K562 (cell line): ENCODE measurements at regions not wholly inside any gene's neighbourhood (a gene's known extent, or its start where the extent isn't known, plus 50 kb on each side); places are given as distances from the start of the nearest gene placed in this dataset.
A peak's percentile ranks its signal among the peaks of the same experiment; 100 is the strongest.

ENCODE experiments used
- CBFA2T2 ChIP-seq: fragments of 450-650 bp; conservative IDR thresholded peaks from 2 replicates; pipeline ENCODE4 v1.6.1; 2017; ENCODE audit warnings: mild to moderate bottlenecking
- CBFA2T3 ChIP-seq: fragments of 450-650 bp; IDR thresholded peaks from 2 replicates; pipeline ENCODE4 v1.6.1; 2017
- CC2D1A ChIP-seq: fragments of 450-650 bp; IDR thresholded peaks from 2 replicates; pipeline ENCODE4 v1.6.1; 2017; ENCODE audit warnings: mild to moderate bottlenecking
- CTBP1 ChIP-seq: fragments of 450-650 bp; IDR thresholded peaks from 2 replicates; pipeline ENCODE4 v1.6.1; 2016; ENCODE audit warnings: borderline replicate concordance
- DACH1 ChIP-seq: fragments of 450-650 bp; IDR thresholded peaks from 2 replicates; pipeline ENCODE4 v1.6.1; 2018; ENCODE audit not compliant: partially characterized antibody
- DPF2 ChIP-seq: fragments of 450-650 bp; IDR thresholded peaks from 2 replicates; pipeline ENCODE4 v1.6.1; 2016
- GATA2 ChIP-seq: sonication (generic); formaldehyde crosslinking; IDR thresholded peaks from 2 replicates; pipeline ENCODE4 v1.4.0; 2020; ENCODE audit warnings: mild to moderate bottlenecking, missing genetic modification reagents
- HDAC3 ChIP-seq: fragments of 450-650 bp; IDR thresholded peaks from 2 replicates; pipeline ENCODE4 v1.6.1; 2018; ENCODE audit warnings: borderline replicate concordance, mild to moderate bottlenecking, moderate library complexity; ENCODE audit not compliant: partially characterized antibody
- KDM1A ChIP-seq, 2 experiments: fragments of 450-650 bp; IDR thresholded peaks; 2 replicates each; pipeline ENCODE4 v1.6.1; 2016; ENCODE audit warnings: mild to moderate bottlenecking in 2 of 2
- KLF16 ChIP-seq: IDR thresholded peaks from 2 replicates; pipeline ENCODE4 v1.6.1; 2016; ENCODE audit warnings: antibody characterized with exemption
- MAFG ChIP-seq: fragments of 450-650 bp; conservative IDR thresholded peaks from 2 replicates; pipeline ENCODE4 v1.6.1; 2016; ENCODE audit warnings: missing genetic modification characterization, missing compliant biosample characterization
- MTA2 ChIP-seq: fragments of 450-650 bp; IDR thresholded peaks from 2 replicates; pipeline ENCODE4 v1.6.1; 2016; ENCODE audit warnings: low read depth
- NCOR1 ChIP-seq: fragments of 450-650 bp; IDR thresholded peaks from 2 replicates; pipeline ENCODE4 v1.6.1; 2016; ENCODE audit warnings: mild to moderate bottlenecking, moderate library complexity
- NFE2 ChIP-seq: IDR thresholded peaks from 2 replicates; pipeline ENCODE4 v1.6.1; 2014; ENCODE audit warnings: antibody characterized with exemption, low read depth
- PML ChIP-seq: IDR thresholded peaks from 2 replicates; pipeline ENCODE4 v1.6.1; 2012; ENCODE audit warnings: low read length, inconsistent platforms
- POLR2AphosphoS5 ChIP-seq: IDR thresholded peaks from 2 replicates; pipeline ENCODE4 v1.6.1; 2011; ENCODE audit warnings: mild to moderate bottlenecking, low read depth, low read length, moderate library complexity; ENCODE audit not compliant: control insufficient read depth, insufficient read depth
- RNF2 ChIP-seq: sonication (generic); IDR thresholded peaks from 2 replicates; pipeline ENCODE4 v1.6.1; 2016
- SMAD4 ChIP-seq: fragments of 250-450 bp; sonication (Bioruptor Pico); conservative IDR thresholded peaks from 2 replicates; pipeline ENCODE4 v1.8.0; 2021; ENCODE audit warnings: inconsistent platforms, mild to moderate bottlenecking, moderate library complexity
- SOX6 ChIP-seq: fragments of 450-650 bp; IDR thresholded peaks from 2 replicates; pipeline ENCODE4 v1.6.1; 2014; ENCODE audit warnings: mild to moderate bottlenecking
- STAT5A ChIP-seq: IDR thresholded peaks from 2 replicates; pipeline ENCODE4 v1.6.1; 2012; ENCODE audit warnings: low read length, inconsistent platforms, borderline replicate concordance
- TAL1 ChIP-seq: fragments of 450-650 bp; IDR thresholded peaks from 2 replicates; pipeline ENCODE4 v1.6.1; 2016; ENCODE audit warnings: mild to moderate bottlenecking
- TCF3 ChIP-seq: sonication (generic); formaldehyde crosslinking; IDR thresholded peaks from 2 replicates; pipeline ENCODE4 v1.4.0; 2020; ENCODE audit warnings: mild to moderate bottlenecking, missing genetic modification reagents
- TRIM24 ChIP-seq, 2 experiments: fragments of 450-650 bp; IDR thresholded peaks; 2 replicates each; pipeline ENCODE4 v1.6.1; 2016
- TF ChIP-seq, protein P1 (sequence below): fragments of 450-650 bp; IDR thresholded peaks from 2 replicates; pipeline ENCODE4 v1.6.1; 2016; ENCODE audit warnings: antibody characterized with exemption
- TF ChIP-seq, protein P2 (sequence below): fragments of 200-800 bp; sonication (Bioruptor generic); IDR thresholded peaks from 2 replicates; pipeline ENCODE4 v1.6.1; 2016; ENCODE audit warnings: missing genetic modification characterization, missing compliant biosample characterization
- TF ChIP-seq, protein P3 (sequence below): sonication (generic); IDR thresholded peaks from 2 replicates; pipeline ENCODE4 v1.6.1; 2016

DNA sequence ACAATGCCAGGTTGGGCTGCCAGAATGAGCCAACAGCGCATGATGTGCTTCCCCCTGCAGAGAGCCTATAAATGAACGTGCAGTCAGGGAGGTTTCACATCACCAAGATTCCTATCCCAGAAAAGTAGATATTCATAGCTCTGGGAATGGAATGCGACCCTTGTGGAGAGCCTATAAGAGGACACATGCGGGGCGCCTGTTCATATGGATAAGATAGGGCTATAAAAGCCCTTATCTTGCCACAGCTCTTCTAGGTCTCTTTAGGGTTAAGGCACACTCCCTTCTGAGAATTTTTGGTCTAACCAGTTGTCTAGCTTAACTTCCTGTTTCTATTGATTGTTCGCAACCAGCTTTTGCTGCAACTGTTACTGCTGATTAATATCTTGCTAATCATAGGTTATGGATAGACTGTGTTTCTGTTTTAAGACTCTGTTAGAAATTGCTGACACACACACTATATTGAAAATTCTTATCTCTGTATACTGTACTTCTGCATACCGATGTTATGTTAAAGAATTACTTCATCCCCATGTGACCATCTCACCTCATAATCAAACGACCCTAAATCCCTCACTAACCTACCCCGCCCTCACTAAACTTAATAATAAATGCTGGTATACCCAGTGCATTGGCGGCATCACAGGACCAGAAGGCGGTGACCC lies 74.4 kb upstream of the KIF2B start (continued):
- TF ChIP-seq, protein P1, sequence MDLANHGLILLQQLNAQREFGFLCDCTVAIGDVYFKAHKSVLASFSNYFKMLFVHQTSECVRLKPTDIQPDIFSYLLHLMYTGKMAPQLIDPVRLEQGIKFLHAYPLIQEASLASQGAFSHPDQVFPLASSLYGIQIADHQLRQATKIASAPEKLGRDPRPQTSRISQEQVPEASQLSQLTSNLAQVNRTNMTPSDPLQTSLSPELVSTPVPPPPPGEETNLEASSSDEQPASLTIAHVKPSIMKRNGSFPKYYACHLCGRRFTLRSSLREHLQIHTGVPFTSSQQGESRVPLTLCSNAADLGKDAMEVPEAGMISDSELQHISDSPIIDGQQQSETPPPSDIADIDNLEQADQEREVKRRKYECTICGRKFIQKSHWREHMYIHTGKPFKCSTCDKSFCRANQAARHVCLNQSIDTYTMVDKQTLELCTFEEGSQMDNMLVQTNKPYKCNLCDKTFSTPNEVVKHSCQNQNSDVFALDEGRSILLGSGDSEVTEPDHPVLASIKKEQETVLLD = 0 out of 2 replicates have a peak, but pooled peaks have one; percentile 51
- peak; percentile 77 for TF ChIP-seq TCF3 (CRISPR knock-in tag)
- peak; percentile 42 for TF ChIP-seq HDAC3
- TF ChIP-seq SMAD4 (CRISPR knock-in tag) = peak; percentile 58
- peak; percentile 87 for TF ChIP-seq CBFA2T2
- TF ChIP-seq SOX6 = peak; percentile 71; the same call in 1 of the 2 replicates
- peak; percentile 60 for TF ChIP-seq MTA2
- peak; percentile 51 to 55; a peak in 2 of 4 replicates for TF ChIP-seq TRIM24 (IDR thresholded peaks at IDR 0.05)
- peak; percentile 36; the same call in 1 of the 2 replicates for TF ChIP-seq CC2D1A
- TF ChIP-seq DACH1 = peak; percentile 9
- peak; percentile 20; the same call in 1 of the 2 replicates for TF ChIP-seq NFE2
- peak; percentile 79 for TF ChIP-seq TAL1
- TF ChIP-seq, protein P2, sequence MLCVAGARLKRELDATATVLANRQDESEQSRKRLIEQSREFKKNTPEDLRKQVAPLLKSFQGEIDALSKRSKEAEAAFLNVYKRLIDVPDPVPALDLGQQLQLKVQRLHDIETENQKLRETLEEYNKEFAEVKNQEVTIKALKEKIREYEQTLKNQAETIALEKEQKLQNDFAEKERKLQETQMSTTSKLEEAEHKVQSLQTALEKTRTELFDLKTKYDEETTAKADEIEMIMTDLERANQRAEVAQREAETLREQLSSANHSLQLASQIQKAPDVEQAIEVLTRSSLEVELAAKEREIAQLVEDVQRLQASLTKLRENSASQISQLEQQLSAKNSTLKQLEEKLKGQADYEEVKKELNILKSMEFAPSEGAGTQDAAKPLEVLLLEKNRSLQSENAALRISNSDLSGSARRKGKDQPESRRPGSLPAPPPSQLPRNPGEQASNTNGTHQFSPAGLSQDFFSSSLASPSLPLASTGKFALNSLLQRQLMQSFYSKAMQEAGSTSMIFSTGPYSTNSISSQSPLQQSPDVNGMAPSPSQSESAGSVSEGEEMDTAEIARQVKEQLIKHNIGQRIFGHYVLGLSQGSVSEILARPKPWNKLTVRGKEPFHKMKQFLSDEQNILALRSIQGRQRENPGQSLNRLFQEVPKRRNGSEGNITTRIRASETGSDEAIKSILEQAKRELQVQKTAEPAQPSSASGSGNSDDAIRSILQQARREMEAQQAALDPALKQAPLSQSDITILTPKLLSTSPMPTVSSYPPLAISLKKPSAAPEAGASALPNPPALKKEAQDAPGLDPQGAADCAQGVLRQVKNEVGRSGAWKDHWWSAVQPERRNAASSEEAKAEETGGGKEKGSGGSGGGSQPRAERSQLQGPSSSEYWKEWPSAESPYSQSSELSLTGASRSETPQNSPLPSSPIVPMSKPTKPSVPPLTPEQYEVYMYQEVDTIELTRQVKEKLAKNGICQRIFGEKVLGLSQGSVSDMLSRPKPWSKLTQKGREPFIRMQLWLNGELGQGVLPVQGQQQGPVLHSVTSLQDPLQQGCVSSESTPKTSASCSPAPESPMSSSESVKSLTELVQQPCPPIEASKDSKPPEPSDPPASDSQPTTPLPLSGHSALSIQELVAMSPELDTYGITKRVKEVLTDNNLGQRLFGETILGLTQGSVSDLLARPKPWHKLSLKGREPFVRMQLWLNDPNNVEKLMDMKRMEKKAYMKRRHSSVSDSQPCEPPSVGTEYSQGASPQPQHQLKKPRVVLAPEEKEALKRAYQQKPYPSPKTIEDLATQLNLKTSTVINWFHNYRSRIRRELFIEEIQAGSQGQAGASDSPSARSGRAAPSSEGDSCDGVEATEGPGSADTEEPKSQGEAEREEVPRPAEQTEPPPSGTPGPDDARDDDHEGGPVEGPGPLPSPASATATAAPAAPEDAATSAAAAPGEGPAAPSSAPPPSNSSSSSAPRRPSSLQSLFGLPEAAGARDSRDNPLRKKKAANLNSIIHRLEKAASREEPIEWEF = 0 out of 2 replicates have a peak, but pooled peaks have one; percentile 34
- TF ChIP-seq NCOR1 = peak; percentile 77
- peak; percentile 71 for TF ChIP-seq STAT5A
- TF ChIP-seq, protein P3, sequence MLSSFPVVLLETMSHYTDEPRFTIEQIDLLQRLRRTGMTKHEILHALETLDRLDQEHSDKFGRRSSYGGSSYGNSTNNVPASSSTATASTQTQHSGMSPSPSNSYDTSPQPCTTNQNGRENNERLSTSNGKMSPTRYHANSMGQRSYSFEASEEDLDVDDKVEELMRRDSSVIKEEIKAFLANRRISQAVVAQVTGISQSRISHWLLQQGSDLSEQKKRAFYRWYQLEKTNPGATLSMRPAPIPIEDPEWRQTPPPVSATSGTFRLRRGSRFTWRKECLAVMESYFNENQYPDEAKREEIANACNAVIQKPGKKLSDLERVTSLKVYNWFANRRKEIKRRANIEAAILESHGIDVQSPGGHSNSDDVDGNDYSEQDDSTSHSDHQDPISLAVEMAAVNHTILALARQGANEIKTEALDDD = peak; percentile 86
- peak; percentile 62; the same call in 1 of the 2 replicates for TF ChIP-seq POLR2AphosphoS5
- TF ChIP-seq PML = peak; percentile 66; the same call in 1 of the 2 replicates
- peak; percentile 74 for TF ChIP-seq MAFG
- 0 out of 2 replicates have a peak, but pooled peaks have one; percentile 34 for TF ChIP-seq RNF2
- peak; percentile 30; the same call in 1 of the 2 replicates for TF ChIP-seq CTBP1
- peak; percentile 55; the same call in 1 of the 2 replicates for TF ChIP-seq DPF2
- peak; percentile 88 for TF ChIP-seq CBFA2T3
- 0 out of 2 replicates have a peak, but pooled peaks have one; percentile 18 for TF ChIP-seq GATA2 (CRISPR knock-in tag)
- TF ChIP-seq KLF16 = peak; percentile 73; the same call in 1 of the 2 replicates
- TF ChIP-seq KDM1A (IDR thresholded peaks at IDR 0.05) = peak; percentile 20 to 50; a peak in 2 of 4 replicates
